SU-DHL-6 (cell line): ENCODE measurements at regions not wholly inside any gene's neighbourhood (a gene's known extent, or its start where the extent isn't known, plus 50 kb on each side); places are given as distances from the start of the nearest gene placed in this dataset.

Experiments used
- H2AFZ ChIP-seq: fragments of 200-600 bp; sonication (generic); 2 replicates; pipeline ENCODE4 v1.6.1; 2014; ENCODE audit warnings: low read depth, mild to moderate bottlenecking, moderate library complexity, mixed read lengths, antibody characterized with exemption, low read length; ENCODE audit not compliant: severe bottlenecking
- H3F3A ChIP-seq: fragments of 200-600 bp; shearing (Covaris generic); 2 replicates; pipeline ENCODE4 v1.6.0; 2016; ENCODE audit warnings: antibody characterized with exemption, mild to moderate bottlenecking; ENCODE audit not compliant: insufficient read depth
- H3K27ac ChIP-seq: fragments of 200-600 bp; sonication (generic); 2 replicates; pipeline ENCODE4 v1.5.1; 2016; ENCODE audit warnings: low read depth, mild to moderate bottlenecking, low read length, moderate library complexity, mixed read lengths
- H3K27me3 ChIP-seq: fragments of 200-600 bp; sonication (generic), shearing (Covaris generic); 2 replicates; pipeline ENCODE4 v1.6.0; 2014; ENCODE audit warnings: mild to moderate bottlenecking, low read length
- H3K36me3 ChIP-seq: fragments of 200-600 bp; sonication (generic); 2 replicates; pipeline ENCODE4 v1.6.1; 2014; ENCODE audit warnings: mild to moderate bottlenecking, low read length, mixed read lengths
- H3K4me2 ChIP-seq: fragments of 300-600, 200-600 bp; shearing (Covaris generic), sonication (generic); 2 replicates; pipeline ENCODE4 v1.6.0; 2014; ENCODE audit warnings: low read length, low read depth, mild to moderate bottlenecking; ENCODE audit not compliant: poor library complexity, severe bottlenecking
- H3K4me3 ChIP-seq: fragments of 200-600 bp; sonication (generic); 2 replicates; pipeline ENCODE4 v1.5.1; 2014; ENCODE audit warnings: antibody characterized with exemption, low read length, mild to moderate bottlenecking, mixed read lengths; ENCODE audit not compliant: insufficient read depth, poor library complexity, severe bottlenecking
- H3K79me2 ChIP-seq: fragments of 200-600 bp; sonication (generic); 2 replicates; pipeline ENCODE4 v1.6.1; 2014; ENCODE audit warnings: mild to moderate bottlenecking, low read length, moderate library complexity; ENCODE audit not compliant: insufficient read depth
- H3K9ac ChIP-seq: fragments of 200-600 bp; sonication (generic); 2 replicates; pipeline ENCODE4 v1.7.0; 2014; ENCODE audit warnings: mild to moderate bottlenecking, low read length
- H3K9me2 ChIP-seq: fragments of 200-600 bp; sonication (generic); replicated peaks from 2 replicates; pipeline ENCODE4 v1.6.1; 2014; ENCODE audit warnings: low read length; ENCODE audit not compliant: insufficient read depth
- H3K9me3 ChIP-seq: fragments of 200-600 bp; sonication (generic); 2 replicates; pipeline ENCODE4 v1.6.1; 2014; ENCODE audit warnings: low read length, mixed read lengths; ENCODE audit not compliant: insufficient read depth
- H4K20me1 ChIP-seq: fragments of 200-600 bp; sonication (generic); 2 replicates; pipeline ENCODE4 v1.6.1; 2014; ENCODE audit warnings: low read depth, mild to moderate bottlenecking, antibody characterized with exemption, low read length, moderate library complexity, mixed read lengths
- EZH2phosphoT487 ChIP-seq: fragments of 200-600 bp; sonication (generic), shearing (Covaris generic); conservative IDR thresholded peaks from 2 replicates; pipeline ENCODE4 v1.6.1; 2018; ENCODE audit warnings: mild to moderate bottlenecking, antibody characterized with exemption, low read length, moderate library complexity, mixed read lengths
- TF ChIP-seq, protein P1 (sequence below): fragments of 200-600 bp; sonication (generic); IDR thresholded peaks from one replicate; pipeline ENCODE4 v1.5.1; 2017; ENCODE audit warnings: antibody characterized with exemption, mild to moderate bottlenecking, low read length, moderate library complexity; ENCODE audit not compliant: insufficient read depth, poor library complexity, severe bottlenecking

DNA sequence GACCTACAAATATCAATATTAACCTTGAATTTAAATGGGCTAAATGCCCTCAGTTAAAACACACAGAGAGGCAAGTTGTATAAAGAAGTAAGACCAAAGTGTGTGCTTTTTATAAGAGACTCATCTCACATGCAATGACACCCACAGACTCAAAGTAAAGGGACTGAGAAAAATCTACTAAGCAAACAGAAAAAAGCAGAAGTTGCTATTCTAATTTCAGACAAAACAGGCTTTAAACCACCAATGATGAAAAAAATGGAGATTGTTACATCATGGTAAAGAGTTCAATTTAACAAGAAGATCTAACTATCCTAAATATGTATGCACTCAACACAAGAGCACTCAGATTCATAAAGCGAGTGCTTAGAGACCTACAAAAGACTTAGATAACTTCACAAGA, 741.9 kb upstream of the MARCKS start:
- Histone ChIP-seq H4K20me1 (no peaks in the 10 kb centered on the region), H3K9me3 (no peaks in the 10 kb centered on the region), H3K27me3 (no peaks in the 10 kb centered on the region), H3K36me3 (no peaks in the 10 kb centered on the region), H2AFZ (no peak overlapping the region), H3K9ac (no peak overlapping the region), H3K4me2 (no peak overlapping the region), H3K79me2 (no peaks in the 10 kb centered on the region), H3K9me2 (no peaks in the 10 kb centered on the region), H3K4me3 (no peak overlapping the region), H3K27ac (no peak overlapping the region), H3F3A (no peaks in the 10 kb centered on the region)
- TF ChIP-seq, protein P1, sequence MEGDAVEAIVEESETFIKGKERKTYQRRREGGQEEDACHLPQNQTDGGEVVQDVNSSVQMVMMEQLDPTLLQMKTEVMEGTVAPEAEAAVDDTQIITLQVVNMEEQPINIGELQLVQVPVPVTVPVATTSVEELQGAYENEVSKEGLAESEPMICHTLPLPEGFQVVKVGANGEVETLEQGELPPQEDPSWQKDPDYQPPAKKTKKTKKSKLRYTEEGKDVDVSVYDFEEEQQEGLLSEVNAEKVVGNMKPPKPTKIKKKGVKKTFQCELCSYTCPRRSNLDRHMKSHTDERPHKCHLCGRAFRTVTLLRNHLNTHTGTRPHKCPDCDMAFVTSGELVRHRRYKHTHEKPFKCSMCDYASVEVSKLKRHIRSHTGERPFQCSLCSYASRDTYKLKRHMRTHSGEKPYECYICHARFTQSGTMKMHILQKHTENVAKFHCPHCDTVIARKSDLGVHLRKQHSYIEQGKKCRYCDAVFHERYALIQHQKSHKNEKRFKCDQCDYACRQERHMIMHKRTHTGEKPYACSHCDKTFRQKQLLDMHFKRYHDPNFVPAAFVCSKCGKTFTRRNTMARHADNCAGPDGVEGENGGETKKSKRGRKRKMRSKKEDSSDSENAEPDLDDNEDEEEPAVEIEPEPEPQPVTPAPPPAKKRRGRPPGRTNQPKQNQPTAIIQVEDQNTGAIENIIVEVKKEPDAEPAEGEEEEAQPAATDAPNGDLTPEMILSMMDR = no peak
- TF ChIP-seq EZH2phosphoT487 = no peak

DNA sequence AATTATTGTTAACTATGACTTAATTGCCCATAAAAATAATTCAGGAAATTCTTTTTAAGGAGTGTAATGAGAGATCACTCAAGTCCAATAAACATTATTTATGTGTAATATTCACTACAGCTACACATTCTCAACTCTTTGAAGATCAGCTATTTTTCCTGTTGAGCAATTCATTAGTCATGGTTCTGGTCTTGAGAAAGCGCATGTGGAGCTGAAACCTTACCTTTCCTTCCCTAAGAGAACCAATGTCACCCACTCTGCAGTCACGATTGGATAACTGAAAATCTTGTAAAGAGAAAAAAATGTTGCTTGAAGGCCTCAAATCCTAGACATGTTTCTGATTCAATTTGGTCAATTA, 736.9 kb upstream of the MARCKS start:
- Histone ChIP-seq H3K9me2 (no peaks in the 10 kb centered on the region), H3K9me3 (no peaks in the 10 kb centered on the region), H3K27me3 (no peaks in the 10 kb centered on the region), H3K4me2 (no peak overlapping the region), H4K20me1 (no peaks in the 10 kb centered on the region), H3K27ac (no peak overlapping the region), H3K4me3 (no peak overlapping the region), H3K79me2 (no peaks in the 10 kb centered on the region), H3K9ac (no peak overlapping the region), H3F3A (no peaks in the 10 kb centered on the region), H3K36me3 (no peaks in the 10 kb centered on the region), H2AFZ (no peak overlapping the region)
- TF ChIP-seq, protein P1 = no peak
- TF ChIP-seq EZH2phosphoT487 = no peak

DNA sequence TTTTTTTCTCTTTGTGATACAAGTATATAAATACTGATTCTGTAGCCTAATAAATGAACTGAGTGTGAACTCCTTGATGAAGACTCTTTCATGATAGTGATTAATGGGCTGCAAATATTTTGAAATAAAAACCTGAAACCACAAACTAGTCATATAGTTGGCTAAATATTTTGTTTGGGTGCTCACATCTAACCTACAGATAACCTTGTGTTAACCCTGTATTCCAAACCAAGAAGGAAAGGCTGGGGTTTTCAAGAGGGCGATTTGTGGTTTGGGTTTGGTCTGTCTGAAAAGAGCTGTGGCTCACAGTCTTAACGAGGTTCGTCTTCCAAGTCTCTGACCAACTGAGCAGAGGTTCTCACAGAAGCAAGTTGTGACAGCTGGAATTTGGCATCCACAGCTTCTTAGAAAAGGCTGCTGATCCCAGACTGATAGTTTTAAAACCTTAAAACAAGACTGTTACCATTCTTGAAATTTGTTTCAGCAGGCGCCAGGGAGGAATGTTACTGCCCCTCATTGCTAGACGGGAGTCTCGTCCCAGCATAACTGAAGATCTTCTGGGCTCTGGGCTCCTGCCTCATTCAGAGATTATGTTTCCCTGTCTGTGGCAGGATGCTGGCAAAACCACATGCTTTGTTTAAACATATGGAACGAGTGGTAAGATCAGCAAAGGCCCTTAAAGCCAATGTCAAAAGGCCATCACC, 736.4 kb upstream of the MARCKS start:
- Histone ChIP-seq H3K4me2 (no peak overlapping the region), H3K79me2 (no peaks in the 10 kb centered on the region), H3K27me3 (no peaks in the 10 kb centered on the region), H3K9ac (no peak overlapping the region), H3K27ac (no peak overlapping the region), H3K9me3 (no peaks in the 10 kb centered on the region), H2AFZ (no peak overlapping the region), H3K36me3 (no peaks in the 10 kb centered on the region), H3F3A (no peaks in the 10 kb centered on the region), H3K4me3 (no peak overlapping the region), H3K9me2 (no peaks in the 10 kb centered on the region), H4K20me1 (no peaks in the 10 kb centered on the region)
- TF ChIP-seq EZH2phosphoT487 = no peak
- TF ChIP-seq, protein P1 = no peak
